HG03064 (cell line): ENCODE measurements at regions not wholly inside any gene's neighbourhood (a gene's known extent, or its start where the extent isn't known, plus 50 kb on each side); places are given as distances from the start of the nearest gene placed in this dataset.

ENCODE experiments used
- ATAC-seq: cut with Tn5 transposase; IDR thresholded peaks from one replicate; pipeline ENCODE4 v1.9.1; 2021; ENCODE audit warnings: low read depth; ENCODE audit not compliant: unreplicated experiment

DNA sequence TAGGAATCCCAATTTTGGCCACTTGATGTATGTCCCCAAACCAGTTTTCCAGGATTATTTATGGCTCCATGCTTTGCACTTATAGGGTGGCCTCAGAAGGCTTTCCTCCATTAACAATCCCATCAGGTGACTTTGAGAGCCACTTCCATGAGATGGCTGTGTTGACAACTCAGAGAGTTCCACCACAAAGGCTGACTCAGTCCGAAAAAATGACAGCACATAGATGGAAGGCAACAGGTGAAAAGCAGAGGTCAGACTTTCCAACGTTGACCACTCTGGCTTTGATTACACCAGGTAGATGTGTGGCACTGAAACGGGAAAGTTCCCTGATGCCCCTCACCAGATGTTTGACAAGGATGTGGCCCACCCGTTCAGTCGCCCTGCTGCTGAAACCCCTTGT is 431.4 kb upstream of the TNP1 start:
- ATAC-seq = no peak

GRCh38 chr2:217290467-217290866 is 430.6 kb upstream of the TNP1 start:
- no peak for ATAC-seq

GRCh38 chr2:217289907-217290280 is 430.0 kb upstream of the TNP1 start:
- ATAC-seq = no peak

DNA sequence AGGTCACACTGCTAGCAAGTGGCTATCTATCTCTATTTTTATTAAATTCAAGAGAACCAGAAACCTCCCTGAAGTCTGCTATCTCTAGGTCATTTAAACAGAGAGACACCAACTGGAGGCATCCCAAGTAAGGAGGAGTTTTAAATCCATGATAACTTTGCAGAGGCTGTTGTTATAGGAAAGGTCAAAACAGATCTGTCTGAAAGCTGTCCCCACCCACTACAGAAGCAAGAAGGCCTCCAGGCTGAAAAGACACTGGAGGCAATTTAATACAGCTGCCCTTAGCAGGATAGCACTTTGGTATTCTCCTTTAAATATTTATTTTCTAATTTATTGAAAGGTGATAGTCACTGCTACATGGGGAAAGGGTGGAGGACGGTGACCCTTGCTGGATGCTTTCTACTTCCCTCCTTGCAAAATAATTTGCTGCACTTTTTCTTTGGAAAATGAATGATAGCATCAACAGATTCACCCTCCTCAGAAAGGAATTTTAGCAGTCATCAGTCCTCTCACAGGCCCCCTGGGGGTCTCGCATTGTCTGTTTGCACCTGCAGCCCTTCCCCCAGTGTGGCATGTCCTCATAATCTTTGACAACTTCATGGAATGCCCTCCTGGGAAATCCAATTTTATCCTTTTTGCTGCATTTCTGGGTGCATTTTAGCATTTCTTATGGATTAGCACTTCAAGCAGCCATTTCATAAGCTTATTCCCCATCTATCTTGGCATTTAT is 429.5 kb upstream of the TNP1 start:
- no peak for ATAC-seq

GRCh38 chr2:217288472-217289063 is 428.7 kb upstream of the TNP1 start:
- ATAC-seq = no peak

- no peak for ATAC-seq
Observed at GRCh38 chr2:217286833-217287232, 427.0 kb upstream of the TNP1 start.

DNA sequence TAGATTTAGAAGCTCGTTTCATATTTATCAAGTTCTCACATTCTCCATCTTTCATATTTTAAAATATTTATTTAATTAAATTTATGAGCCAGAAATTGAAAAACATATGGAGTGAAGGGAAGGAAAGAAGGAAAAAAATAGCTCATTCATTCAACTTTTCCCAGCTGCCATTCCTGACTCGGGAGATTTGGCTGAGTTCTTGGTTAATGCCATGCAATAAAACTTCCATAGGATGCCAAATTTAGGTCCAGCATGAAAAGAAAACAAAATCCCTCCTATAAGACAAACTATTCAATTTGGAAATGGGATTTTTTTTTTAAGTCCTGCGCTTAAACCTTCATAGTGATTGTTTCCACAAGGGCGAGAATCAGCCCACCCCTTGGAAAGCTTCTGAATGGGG is 426.1 kb upstream of the TNP1 start:
- ATAC-seq = no peak

GRCh38 chr2:217283460-217283859 is 423.6 kb upstream of the TNP1 start:
- no peak for ATAC-seq

DNA sequence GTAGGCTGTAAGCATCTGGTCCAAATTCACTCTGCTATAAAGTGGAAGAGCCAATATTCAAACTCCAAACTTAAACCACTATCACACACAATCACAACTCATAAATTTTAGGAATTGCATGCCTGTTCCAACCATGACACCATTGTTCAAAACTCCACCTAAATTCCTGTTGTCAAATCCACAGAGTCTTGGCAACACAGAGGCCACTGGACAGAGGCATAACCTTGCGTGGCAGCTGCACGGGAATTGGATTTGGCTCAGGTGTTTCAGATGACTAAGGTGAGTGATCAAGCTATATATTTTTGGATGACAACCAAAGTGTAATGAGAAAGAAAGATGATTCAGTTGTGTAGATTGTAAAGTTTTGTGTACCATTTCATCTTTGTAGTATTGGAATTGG is 422.7 kb upstream of the TNP1 start:
- ATAC-seq = no peak

DNA sequence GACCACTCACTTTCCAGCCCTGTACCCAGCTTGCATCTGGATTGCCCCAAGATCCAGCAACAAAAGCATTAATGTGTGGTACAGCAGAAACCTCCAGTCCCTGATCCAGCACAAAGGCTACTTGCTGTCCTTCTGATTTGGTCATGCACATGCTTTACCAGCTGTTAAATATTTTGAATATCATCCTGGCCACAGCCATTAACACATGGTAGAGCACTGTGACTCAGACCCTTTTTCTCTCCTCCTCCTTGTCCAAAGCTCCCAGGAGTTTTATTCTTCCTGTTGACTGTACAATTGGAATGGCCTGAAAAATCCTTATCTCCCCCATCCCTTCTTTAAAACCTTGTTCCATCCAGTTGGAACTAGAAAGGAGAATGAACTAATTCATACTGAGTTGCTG is 419.7 kb upstream of the TNP1 start:
- no peak for ATAC-seq

DNA sequence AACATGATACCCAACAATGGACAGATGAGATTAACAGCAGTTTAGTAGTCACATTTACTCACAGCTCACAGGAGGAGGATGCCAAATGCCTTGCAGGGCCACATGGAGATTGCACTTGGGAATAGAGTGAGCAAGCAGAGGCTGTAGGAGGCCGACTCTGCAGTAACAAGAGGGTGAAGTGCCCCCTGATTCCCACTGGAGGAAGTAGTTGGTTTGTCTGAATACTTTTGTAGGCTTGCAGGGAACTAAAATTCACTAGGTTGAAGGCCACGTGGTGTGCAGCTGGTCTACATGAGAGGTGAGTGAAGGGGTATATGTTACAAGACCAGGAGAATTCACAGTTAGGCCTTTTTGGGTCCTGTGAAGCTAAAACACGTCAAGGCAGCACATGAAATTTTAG is 419.3 kb upstream of the TNP1 start:
- ATAC-seq = no peak

DNA sequence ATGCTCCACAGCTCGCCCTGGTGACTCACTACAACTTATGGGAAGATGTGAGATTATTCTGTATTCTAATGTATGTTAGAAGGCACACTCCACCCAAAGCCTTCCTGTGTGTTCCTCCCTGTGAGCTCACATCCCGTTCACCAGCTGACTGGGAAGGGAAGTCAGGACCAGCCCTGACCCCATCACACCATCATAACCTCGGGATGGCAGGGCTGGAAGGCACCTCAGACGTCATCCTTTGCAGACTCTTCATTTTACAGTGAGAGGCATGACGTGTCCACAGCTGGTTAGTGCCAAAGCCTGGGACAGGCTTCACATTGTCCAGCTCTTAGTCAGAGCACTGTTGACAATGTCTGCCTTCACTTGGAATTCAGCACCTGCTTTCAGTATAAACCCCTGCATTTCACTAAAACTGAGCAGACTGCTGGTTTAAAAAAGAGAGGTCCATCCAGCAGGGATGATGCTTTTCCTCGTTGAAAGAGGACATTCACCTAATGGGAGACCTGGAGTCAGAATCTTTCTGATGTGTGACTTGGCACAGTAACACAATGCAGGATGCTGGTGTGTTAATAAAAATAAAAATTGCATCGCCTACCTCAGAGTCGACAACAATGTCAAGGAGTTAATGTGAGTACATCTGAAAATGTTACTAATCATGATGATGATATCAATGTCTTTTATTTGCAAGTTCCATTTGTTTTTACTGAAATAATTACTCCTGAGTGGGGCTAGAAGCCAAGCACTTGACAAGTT is 418.0 kb upstream of the TNP1 start:
- ATAC-seq = no peak

GRCh38 chr2:217276433-217276832 is 416.6 kb upstream of the TNP1 start:
- ATAC-seq = no peak

DNA sequence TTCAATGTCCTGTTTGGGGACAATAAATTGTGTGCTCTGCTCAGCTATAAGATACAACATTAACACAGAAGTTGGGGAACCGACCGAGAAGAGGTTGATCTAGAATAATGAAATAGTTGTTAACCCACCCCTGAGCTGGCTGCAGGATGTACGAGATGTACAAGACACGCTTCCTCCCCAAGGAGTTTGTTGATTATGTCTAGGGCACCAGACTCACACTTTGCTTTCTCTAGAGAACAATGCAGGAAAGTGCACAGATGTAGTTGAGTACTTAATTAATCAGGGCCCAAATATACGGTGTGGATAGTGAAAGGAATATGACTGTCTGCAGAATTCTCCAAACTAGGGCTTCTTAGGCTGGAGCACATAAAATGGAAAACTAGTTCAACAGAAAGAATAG is 415.2 kb upstream of the TNP1 start:
- ATAC-seq = no peak

DNA sequence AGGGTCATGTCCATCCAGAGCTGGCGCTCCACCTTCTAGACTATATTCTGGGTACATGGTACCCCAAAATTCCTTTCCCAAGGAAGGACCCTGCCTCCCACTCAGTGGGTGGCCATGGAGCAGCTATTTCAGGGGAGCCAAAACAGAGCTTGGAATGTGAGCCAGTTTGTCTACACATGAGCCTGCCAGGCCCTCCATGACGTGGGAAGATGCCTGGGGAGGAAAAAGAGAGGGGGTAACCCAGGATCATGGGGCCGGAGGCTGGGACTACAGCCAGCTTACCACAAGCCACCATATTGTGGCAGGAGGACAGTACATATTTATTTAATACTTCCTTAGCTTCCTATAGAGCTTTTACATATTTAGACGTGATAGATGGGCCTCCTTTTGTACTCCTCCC is 414.7 kb upstream of the TNP1 start:
- no peak for ATAC-seq

DNA sequence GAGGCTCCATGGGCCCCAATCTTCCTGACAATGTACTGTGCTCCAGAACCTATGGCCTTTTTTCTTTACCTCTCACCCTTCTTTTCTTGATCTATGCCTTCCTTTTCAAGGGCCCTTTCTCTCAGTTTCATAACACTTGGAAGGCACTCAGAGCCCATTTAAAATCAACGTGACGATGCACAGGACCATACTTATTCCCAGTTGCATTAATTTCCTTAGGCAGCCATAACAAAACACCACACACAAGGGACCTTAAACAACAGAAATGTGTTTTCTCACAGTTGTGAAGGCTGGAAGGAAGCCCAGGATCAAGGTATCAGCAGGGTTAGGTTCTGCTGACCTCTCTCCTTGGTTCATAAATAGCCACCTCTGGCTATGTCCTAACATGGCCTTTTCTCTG is 414.0 kb upstream of the TNP1 start:
- no peak for ATAC-seq

DNA sequence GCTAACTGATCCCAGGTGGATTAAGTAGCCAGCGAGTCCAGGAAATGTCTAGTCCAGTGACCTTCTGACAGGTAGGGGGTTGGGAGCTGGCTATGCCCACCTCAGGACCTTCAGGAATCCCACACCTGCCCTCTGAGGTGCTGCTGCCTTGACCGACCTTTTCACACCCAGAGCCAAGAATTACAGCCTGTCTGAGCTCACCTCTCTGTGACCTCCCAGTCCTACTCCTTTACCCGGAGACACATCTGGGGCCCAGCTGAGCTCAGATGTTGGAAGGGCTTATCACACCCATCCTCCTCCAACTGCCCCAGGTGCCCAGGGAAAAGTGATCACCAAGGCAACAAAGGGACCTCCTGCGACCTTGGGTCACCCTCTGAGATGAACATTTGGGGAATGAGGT is 413.3 kb upstream of the TNP1 start:
- ATAC-seq = no peak

GRCh38 chr2:217271813-217272212 is 411.9 kb upstream of the TNP1 start:
- ATAC-seq = no peak

DNA sequence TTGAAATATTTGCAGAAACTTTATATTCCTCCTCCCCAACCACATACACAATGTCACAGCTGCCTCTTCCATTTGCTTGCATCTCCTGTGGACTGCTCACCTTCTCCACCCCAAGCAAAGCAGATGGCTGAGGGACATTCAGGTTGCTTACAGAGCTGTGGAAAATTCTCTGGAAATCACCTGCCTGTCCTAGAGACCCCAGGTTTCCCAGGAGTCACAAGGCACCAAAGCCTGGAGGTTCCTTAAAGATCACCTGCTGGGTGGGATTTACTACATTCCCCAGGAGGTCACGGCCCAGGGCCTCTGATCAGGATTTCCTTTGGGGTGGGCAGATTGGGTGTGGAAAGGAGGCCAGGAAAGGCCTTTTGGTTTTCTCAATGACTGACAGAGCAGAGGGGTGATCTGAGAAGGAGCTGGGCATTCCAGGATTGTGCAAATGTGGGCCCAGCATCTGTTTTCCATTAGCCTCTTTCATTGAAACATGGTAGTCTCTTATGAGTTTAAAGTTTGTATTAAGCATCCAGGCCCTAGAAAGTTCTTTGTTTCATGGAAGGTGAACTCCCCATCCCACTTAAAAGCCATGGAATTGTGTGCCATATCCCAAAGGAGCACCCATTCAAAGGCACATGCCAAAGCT is 410.7 kb upstream of the TNP1 start:
- no peak for ATAC-seq

DNA sequence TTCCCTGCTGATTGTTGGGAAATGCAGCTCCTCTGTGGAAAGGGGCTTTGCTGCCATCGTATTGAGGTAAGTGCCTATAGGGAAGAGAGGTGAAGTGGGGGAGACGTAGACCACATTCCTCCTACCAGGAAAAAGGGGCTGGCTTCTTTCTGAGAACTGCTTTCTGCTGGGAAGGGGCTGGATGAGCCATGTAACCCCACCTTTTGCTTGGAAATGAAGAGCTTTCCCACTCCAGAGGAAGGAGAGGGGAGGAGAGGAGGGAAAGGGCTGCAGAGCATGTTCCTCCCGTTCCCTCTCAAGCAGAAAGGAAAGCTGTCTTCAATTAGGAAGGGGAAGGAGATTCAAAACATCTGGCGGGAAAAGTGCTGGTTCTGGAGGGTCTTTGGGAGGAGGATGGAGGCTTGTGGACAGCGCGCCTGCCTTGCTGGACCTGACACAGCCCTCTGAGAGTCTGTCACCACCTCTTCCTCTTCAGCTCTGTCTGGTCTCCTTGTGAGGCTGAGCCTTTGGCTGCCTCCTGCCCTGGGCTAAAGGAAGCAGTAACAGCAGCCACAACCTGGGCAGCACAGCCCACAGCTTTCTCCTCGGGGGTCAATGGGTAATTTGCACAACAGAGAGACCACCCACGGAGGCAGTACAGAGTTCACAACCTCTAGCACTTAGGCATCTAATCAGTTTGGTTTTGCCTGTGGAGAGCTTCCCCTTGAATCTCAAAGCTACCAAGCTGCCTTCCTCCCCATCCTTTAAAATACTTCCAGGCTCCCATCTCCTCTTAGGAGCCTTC is 410.0 kb upstream of the TNP1 start:
- no peak for ATAC-seq

DNA sequence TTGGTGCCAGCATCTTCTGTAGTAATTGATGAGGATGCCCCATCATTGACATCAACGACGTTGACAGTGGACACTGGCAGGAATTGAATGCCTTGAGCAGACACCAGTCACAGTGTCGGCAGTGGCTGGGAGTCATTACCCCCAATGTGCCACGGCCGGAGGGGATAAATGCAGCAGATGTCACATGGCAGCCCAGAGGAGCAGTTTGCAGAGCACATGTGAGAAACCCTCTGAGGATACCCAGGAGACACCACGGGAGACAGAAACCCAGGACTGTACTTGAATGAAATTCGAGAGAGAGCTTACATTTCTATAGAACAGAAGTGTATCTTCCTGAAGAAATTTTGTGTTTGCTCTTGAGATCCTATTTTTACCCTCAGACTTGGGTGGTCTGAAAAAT is 409.1 kb upstream of the TNP1 start:
- ATAC-seq = no peak
